ENCODE measurements at regions not wholly inside any gene's neighbourhood (a gene's known extent, or its start where the extent isn't known, plus 50 kb on each side); places are given as distances from the start of the nearest gene placed in this dataset.

DNA sequence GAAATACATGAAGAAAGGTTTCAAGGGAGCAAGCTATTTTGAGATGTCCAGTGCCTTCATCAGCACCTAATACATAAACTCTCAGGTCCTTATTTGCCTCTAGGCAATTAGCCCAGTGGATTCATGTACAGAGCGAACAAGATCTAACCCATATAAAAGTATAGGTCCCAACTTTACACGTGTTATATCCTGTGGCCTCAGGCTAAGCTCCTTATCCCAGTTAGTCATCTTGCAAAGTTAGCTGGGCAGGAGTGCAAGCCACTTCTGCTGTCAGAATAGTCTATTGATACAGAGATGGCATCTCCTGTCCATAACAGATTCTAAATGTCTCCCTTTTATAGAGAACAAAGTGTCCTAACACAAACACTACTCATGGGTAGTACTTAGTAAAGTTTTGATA, 203.9 kb upstream of the PIK3C3 start:
- TF ChIP-seq, protein P1, sequence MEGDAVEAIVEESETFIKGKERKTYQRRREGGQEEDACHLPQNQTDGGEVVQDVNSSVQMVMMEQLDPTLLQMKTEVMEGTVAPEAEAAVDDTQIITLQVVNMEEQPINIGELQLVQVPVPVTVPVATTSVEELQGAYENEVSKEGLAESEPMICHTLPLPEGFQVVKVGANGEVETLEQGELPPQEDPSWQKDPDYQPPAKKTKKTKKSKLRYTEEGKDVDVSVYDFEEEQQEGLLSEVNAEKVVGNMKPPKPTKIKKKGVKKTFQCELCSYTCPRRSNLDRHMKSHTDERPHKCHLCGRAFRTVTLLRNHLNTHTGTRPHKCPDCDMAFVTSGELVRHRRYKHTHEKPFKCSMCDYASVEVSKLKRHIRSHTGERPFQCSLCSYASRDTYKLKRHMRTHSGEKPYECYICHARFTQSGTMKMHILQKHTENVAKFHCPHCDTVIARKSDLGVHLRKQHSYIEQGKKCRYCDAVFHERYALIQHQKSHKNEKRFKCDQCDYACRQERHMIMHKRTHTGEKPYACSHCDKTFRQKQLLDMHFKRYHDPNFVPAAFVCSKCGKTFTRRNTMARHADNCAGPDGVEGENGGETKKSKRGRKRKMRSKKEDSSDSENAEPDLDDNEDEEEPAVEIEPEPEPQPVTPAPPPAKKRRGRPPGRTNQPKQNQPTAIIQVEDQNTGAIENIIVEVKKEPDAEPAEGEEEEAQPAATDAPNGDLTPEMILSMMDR (IDR thresholded peaks at IDR 0.05; ENCODE audit: insufficient read depth, low read length, poor library complexity, severe bottlenecking) = no peak
- H3K9ac ChIP-seq (ENCODE audit: low read length) = no peak overlapping the region
- no peaks in the 10 kb centered on the region for H3K9me3 ChIP-seq (ENCODE audit: insufficient read depth, low read length)
- no peaks in the 10 kb centered on the region for H3K27me3 ChIP-seq (ENCODE audit: low read length)
- H3F3A ChIP-seq (ENCODE audit: insufficient read depth) = no peaks in the 10 kb centered on the region
- no peak overlapping the region for H2AFZ ChIP-seq (ENCODE audit: low read depth, low read length, severe bottlenecking)
- no peak overlapping the region for H3K4me3 ChIP-seq (ENCODE audit: insufficient read depth, low read length, poor library complexity, severe bottlenecking)
- H4K20me1 ChIP-seq (ENCODE audit: low read depth, low read length) = no peaks in the 10 kb centered on the region
- no peak overlapping the region for H3K4me2 ChIP-seq (ENCODE audit: low read depth, low read length, poor library complexity, severe bottlenecking)
- no peaks in the 10 kb centered on the region for H3K79me2 ChIP-seq (ENCODE audit: insufficient read depth, low read length)
- H3K36me3 ChIP-seq (ENCODE audit: low read length) = no peaks in the 10 kb centered on the region
- H3K27ac ChIP-seq (ENCODE audit: low read depth, low read length) = no peak overlapping the region
- H3K9me2 ChIP-seq (replicated peaks; ENCODE audit: insufficient read depth, low read length) = no peaks in the 10 kb centered on the region

DNA sequence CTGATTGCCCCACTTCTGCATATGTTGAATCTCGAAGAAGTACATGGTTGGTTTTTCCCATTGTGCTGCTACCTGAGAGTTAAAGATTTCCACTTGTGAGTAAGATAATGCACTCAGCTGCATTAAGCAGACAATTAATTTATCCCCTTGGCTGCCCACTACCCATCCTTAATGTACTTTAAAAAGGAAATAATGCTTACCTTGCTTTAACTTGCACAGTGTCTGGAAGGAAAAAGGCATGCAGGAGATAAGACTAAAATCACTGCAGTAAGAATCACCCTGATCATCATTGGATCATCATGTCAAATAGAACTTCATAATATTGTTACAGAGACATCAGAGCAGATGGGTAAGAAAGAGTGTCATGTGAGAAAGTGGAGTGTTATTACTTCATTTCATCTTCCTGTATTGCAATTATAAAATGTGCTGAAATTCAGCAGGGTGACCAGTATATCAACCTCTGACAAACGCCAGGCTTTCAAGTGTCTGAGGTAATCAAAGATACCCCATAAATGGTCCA, 207.3 kb upstream of the PIK3C3 start:
- Histone ChIP-seq H3K79me2 (ENCODE audit: insufficient read depth, low read length) (no peaks in the 10 kb centered on the region), H3F3A (ENCODE audit: insufficient read depth) (no peaks in the 10 kb centered on the region), H3K9me3 (ENCODE audit: insufficient read depth, low read length) (no peaks in the 10 kb centered on the region), H3K27ac (ENCODE audit: low read depth, low read length) (no peak overlapping the region), H2AFZ (ENCODE audit: low read depth, low read length, severe bottlenecking) (no peak overlapping the region), H3K36me3 (ENCODE audit: low read length) (no peaks in the 10 kb centered on the region), H3K27me3 (ENCODE audit: low read length) (no peaks in the 10 kb centered on the region), H3K4me2 (ENCODE audit: low read depth, low read length, poor library complexity, severe bottlenecking) (no peak overlapping the region), H3K9ac (ENCODE audit: low read length) (no peak overlapping the region), H3K9me2 (replicated peaks; ENCODE audit: insufficient read depth, low read length) (no peaks in the 10 kb centered on the region), H4K20me1 (ENCODE audit: low read depth, low read length) (no peaks in the 10 kb centered on the region), H3K4me3 (ENCODE audit: insufficient read depth, low read length, poor library complexity, severe bottlenecking) (no peak overlapping the region)
- TF ChIP-seq EZH2phosphoT487 (conservative IDR thresholded peaks at IDR 0.05; ENCODE audit: low read length) = no peak
- TF ChIP-seq, protein P1 (IDR thresholded peaks at IDR 0.05; ENCODE audit: insufficient read depth, low read length, poor library complexity, severe bottlenecking) = no peak

DNA sequence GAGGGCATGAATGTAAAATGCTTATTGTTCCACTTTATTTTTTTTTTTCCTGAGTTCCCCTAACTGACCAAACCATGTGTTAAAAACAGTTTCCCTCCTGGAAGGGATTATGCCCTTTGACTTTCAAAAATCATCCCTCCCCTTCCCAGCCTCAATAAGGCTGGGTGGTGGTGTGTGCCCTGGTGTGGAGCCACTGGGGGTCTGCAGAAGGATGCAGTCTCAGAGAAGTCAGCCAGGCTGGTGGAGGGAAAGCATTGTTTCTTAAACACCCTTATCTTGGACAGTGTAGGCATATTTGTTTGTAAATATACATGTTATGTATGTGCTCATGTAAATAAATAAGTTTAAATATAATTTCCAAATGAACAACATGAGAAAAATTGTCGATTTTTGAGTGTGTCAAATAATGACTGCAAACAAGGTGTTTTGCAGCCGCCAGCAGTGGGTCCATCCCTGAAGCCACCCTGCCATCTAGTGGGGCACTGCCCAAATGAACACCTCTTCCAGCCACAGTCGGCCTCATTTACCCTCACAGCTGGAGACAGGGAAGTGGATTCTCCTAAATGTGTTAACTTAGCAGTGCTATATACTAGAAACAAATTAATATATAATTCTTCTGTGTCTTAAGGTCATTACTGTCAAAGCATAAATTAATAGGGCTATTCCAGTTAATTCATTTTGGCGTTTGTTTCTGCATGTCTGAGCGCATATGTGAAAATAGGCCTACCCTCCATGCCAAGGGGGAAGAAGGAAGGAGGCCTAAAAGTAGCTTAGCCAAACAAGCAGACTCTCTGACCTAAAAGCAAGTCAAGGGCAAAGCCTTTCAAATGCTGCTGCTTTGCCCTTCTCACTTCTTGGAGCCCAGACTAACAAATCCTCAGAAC, 209.6 kb upstream of the PIK3C3 start:
- no peak overlapping the region for H2AFZ ChIP-seq (ENCODE audit: low read depth, low read length, severe bottlenecking)
- no peaks in the 10 kb centered on the region for H3K9me3 ChIP-seq (ENCODE audit: insufficient read depth, low read length)
- H3K9me2 ChIP-seq (replicated peaks; ENCODE audit: insufficient read depth, low read length) = no peaks in the 10 kb centered on the region
- H3K9ac ChIP-seq (ENCODE audit: low read length) = no peak overlapping the region
- H3F3A ChIP-seq (ENCODE audit: insufficient read depth) = no peaks in the 10 kb centered on the region
- H3K4me2 ChIP-seq (ENCODE audit: low read depth, low read length, poor library complexity, severe bottlenecking) = no peak overlapping the region
- no peak overlapping the region for H3K4me3 ChIP-seq (ENCODE audit: insufficient read depth, low read length, poor library complexity, severe bottlenecking)
- no peak overlapping the region for H3K27ac ChIP-seq (ENCODE audit: low read depth, low read length)
- no peaks in the 10 kb centered on the region for H3K36me3 ChIP-seq (ENCODE audit: low read length)
- no peaks in the 10 kb centered on the region for H3K27me3 ChIP-seq (ENCODE audit: low read length)
- H4K20me1 ChIP-seq (ENCODE audit: low read depth, low read length) = no peaks in the 10 kb centered on the region
- TF ChIP-seq, protein P1 (IDR thresholded peaks at IDR 0.05; ENCODE audit: insufficient read depth, low read length, poor library complexity, severe bottlenecking) = peak; percentile 58
- TF ChIP-seq EZH2phosphoT487 (conservative IDR thresholded peaks at IDR 0.05; ENCODE audit: low read length) = no peak
- no peaks in the 10 kb centered on the region for H3K79me2 ChIP-seq (ENCODE audit: insufficient read depth, low read length)

All from SU-DHL-6 (cell line).